Spleen (tissue), 11 donors: ENCODE measurements at regions not wholly inside any gene's neighbourhood (a gene's known extent, or its start where the extent isn't known, plus 50 kb on each side); places are given as distances from the start of the nearest gene placed in this dataset.
A peak's percentile ranks its signal among the peaks of the same experiment; 100 is the strongest.

Experiments used
- DNase-seq: peaks from one replicate; pipeline ENCODE4 v3.0.0-alpha.2; 2020
- H3K27ac ChIP-seq, 8 donors: fragments of 200-600 bp; sonication (generic) in 7 of 8; 1 replicate in 4 of 8; 2 replicates in 4 of 8; pipeline versions ENCODE4 v1.5.0 to v1.8.0; 2016 to 2021; ENCODE audit warnings: inconsistent platforms in 4 of 8, mild to moderate bottlenecking in 4 of 8, moderate library complexity in 1 of 8
- H3K27me3 ChIP-seq, 7 donors: fragments of 200-600 bp; sonication (generic) in 6 of 7; replicated peaks in 1 of 7; 1 replicate in 4 of 7; 2 replicates in 3 of 7; pipeline versions ENCODE4 v1.5.0 to v1.8.0; 2016 to 2021; ENCODE audit warnings: inconsistent platforms in 3 of 7, mild to moderate bottlenecking in 1 of 7
- H3K36me3 ChIP-seq, 6 donors: fragments of 200-600 bp; sonication (generic) in 5 of 6; 1 replicate in 4 of 6; 2 replicates in 2 of 6; pipeline versions ENCODE4 v1.5.0 to v1.8.0; 2016 to 2021; ENCODE audit warnings: inconsistent platforms in 2 of 6
- H3K4me1 ChIP-seq, 6 donors: fragments of 200-600 bp; sonication (generic) in 5 of 6; 1 replicate in 3 of 6; 2 replicates in 3 of 6; pipeline versions ENCODE4 v1.5.0 to v1.8.0; 2016 to 2021; ENCODE audit warnings: inconsistent platforms in 3 of 6
- H3K4me3 ChIP-seq, 8 donors: fragments of 200-600 bp; sonication (generic) in 7 of 8; 1 replicate in 4 of 8; 2 replicates in 4 of 8; pipeline versions ENCODE4 v1.5.0 to v1.8.0; 2016 to 2021; ENCODE audit warnings: inconsistent platforms in 4 of 8, mild to moderate bottlenecking in 4 of 8, moderate library complexity in 2 of 8
- H3K9me3 ChIP-seq, 8 donors: fragments of 200-600 bp; sonication (generic) in 7 of 8; 1 replicate in 4 of 8; 2 replicates in 4 of 8; pipeline versions ENCODE4 v1.5.0 to v1.8.0; 2016 to 2021; ENCODE audit warnings: inconsistent platforms in 4 of 8
- CTCF ChIP-seq, 11 experiments: fragments of 200-600 bp in 7 of 11; fragments of 450-650 bp in 4 of 11; sonication (generic) in 4 of 11; IDR thresholded peaks in 8 of 11; conservative IDR thresholded peaks in 3 of 11; 1 replicate in 7 of 11; 2 replicates in 4 of 11; pipeline versions ENCODE4 v1.4.0 to v1.8.0; 2016 to 2021; ENCODE audit warnings: antibody characterized with exemption in 11 of 11, inconsistent platforms in 4 of 11, mild to moderate bottlenecking in 1 of 11
- POLR2A ChIP-seq, 3 donors: fragments of 450-650 bp; IDR thresholded peaks; one replicate each; pipeline ENCODE4 v1.5.1; 2017; ENCODE audit warnings: antibody characterized with exemption in 3 of 3, mild to moderate bottlenecking in 1 of 3
- POLR2AphosphoS5 ChIP-seq, 3 donors: sonication (generic); formaldehyde crosslinking; IDR thresholded peaks; one replicate each; pipeline ENCODE4 v1.5.1; 2017; ENCODE audit warnings: antibody characterized with exemption in 3 of 3
- WGBS, 5 donors: extraction: QIAGEN DNeasy Blood & Tissue Kit in 3 of 5; methylation state at CpG; one replicate each; pipeline versions ENCODE4 v1.1.5 to v1.1.7; 2013 to 2018; 5-methylcytosine and 5-hydroxymethylcytosine counted together
- intact Hi-C: fragments of 100-400 bp; cut with DNase I; formaldehyde crosslinking; loops from one replicate; pipeline ENCODE4 v1.15.0; 2023; ENCODE audit warnings: low total_unique reads
- donor health status: healthy with polysubstance abuse.
- donor health status: DM: no; HTN: no; CAD: no; lungs with moderate emphysema.
- donor health status: DM: no; HTN: no; CAD: no.
- donor health status: Bipolar disorder and iron deficiency.
- donor health status: healthy.
- donor health status: DM: no; HTN: no; CAD: no.
- donor health status: DM: yes; HTN: yes; CAD: no.

DNA sequence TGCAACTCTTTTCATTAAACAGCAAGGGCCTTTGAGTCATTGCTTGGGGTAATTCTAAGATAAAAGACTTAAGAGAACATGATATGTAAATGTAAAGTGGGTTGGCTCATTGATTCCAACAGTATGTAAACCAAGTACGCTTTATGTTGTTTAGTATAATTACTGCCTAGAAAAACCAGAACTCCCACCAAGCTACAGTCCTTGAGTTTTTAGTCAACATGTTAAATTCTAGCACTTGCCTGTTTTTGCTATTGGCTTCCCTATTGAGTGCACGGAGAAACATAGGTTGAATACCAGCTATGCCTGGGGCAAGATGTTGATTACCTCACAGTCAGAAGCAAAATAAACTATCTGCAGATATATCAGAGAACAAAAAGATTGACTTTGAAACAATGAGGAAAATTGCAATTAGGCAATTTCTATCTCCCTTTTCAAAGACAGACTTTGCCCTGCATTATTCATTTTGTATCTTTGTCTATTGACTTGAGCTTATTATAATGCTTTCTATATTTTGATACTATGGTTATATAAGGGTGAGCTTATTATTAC lies 179.3 kb downstream of the ZPLD1 start:
- TF ChIP-seq POLR2AphosphoS5 (IDR thresholded peaks at IDR 0.05) (no peak), CTCF (IDR thresholded peaks at IDR 0.05 in 8 of 11, conservative IDR thresholded peaks at IDR 0.05 in 3 of 11) (no peak), POLR2A (IDR thresholded peaks at IDR 0.05) (no peak)
- H3K9me3 ChIP-seq = no peaks in the 10 kb centered on the region
- no peaks in the 10 kb centered on the region for H3K4me1 ChIP-seq
- H3K4me3 ChIP-seq = no peak overlapping the region
- no peak overlapping the region for H3K27ac ChIP-seq
- H3K27me3 ChIP-seq = no peaks in the 10 kb centered on the region
- intact Hi-C loops = no loop called here
- H3K36me3 ChIP-seq = no peaks in the 10 kb centered on the region
- WGBS, 5 donors = 78 to 90% (median 86%) methylated on average over 2 of the region's 2 CpGs
- no peak for DNase-seq

GRCh38 chr3:102614585-102614984 lies 179.8 kb downstream of the ZPLD1 start:
- Histone ChIP-seq H3K36me3 (no peaks in the 10 kb centered on the region), H3K27me3 (no peaks in the 10 kb centered on the region), H3K27ac (no peak overlapping the region), H3K4me1 (no peaks in the 10 kb centered on the region), H3K9me3 (no peaks in the 10 kb centered on the region), H3K4me3 (no peak overlapping the region)
- intact Hi-C loops = no loop called here
- WGBS, 5 donors = 23 to 31% (median 26%) methylated on average over 2 of the region's 2 CpGs
- DNase-seq = no peak
- TF ChIP-seq POLR2A (IDR thresholded peaks at IDR 0.05) (no peak), CTCF (IDR thresholded peaks at IDR 0.05 in 8 of 11, conservative IDR thresholded peaks at IDR 0.05 in 3 of 11) (no peak), POLR2AphosphoS5 (IDR thresholded peaks at IDR 0.05) (no peak)

DNA sequence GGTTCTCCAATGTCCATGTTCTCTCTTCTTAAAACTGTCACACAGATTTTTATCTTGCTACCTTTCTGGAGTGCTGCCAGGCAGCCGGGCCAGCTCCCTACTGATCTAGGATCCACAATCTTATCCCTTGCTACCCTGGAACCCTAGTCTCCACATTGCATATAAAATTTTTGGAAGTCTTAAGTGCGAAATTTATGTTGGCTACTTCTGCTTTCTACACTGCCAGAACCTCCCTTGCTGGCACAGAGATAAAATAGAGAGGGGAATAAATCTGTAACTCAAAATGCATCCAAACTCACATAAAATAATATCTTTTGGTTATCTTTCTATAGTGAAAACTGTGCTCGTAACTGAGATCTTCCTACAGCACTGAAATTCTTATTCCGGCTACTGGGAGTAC lies 182.6 kb downstream of the ZPLD1 start:
- H3K4me1 ChIP-seq = no peaks in the 10 kb centered on the region
- no peak for DNase-seq
- H3K27me3 ChIP-seq = no peaks in the 10 kb centered on the region
- no peak overlapping the region for H3K4me3 ChIP-seq
- intact Hi-C loops = no loop called here
- no peak for TF ChIP-seq POLR2AphosphoS5 (IDR thresholded peaks at IDR 0.05)
- no peak for TF ChIP-seq POLR2A (IDR thresholded peaks at IDR 0.05)
- no peak for TF ChIP-seq CTCF (IDR thresholded peaks at IDR 0.05 in 8 of 11, conservative IDR thresholded peaks at IDR 0.05 in 3 of 11)
- H3K9me3 ChIP-seq = no peaks in the 10 kb centered on the region
- no peaks in the 10 kb centered on the region for H3K36me3 ChIP-seq
- 69 to 91% (median 82%) methylated on average over 4 of the region's 4 CpGs for WGBS, 5 donors
- H3K27ac ChIP-seq = no peak overlapping the region

GRCh38 chr3:102619361-102619760 lies 184.5 kb downstream of the ZPLD1 start:
- DNase-seq = no peak
- 79 to 88% (median 85%) methylated on average over 1 of the region's 1 CpG for WGBS, 5 donors
- Histone ChIP-seq H3K4me1 (no peaks in the 10 kb centered on the region), H3K4me3 (no peak overlapping the region), H3K36me3 (no peaks in the 10 kb centered on the region), H3K27ac (peak overlapping the region in 3 of 8 donors; percentile 27 to 58 (median 48)), H3K27me3 (no peaks in the 10 kb centered on the region), H3K9me3 (peaks cover 0 to 4% (median 0%) of the 10 kb centered on the region in 8 donors)
- TF ChIP-seq POLR2AphosphoS5 (IDR thresholded peaks at IDR 0.05) (no peak), CTCF (IDR thresholded peaks at IDR 0.05 in 8 of 11, conservative IDR thresholded peaks at IDR 0.05 in 3 of 11) (no peak), POLR2A (IDR thresholded peaks at IDR 0.05) (no peak)
- intact Hi-C loops = no loop called here
